ENCODE measurements at regions not wholly inside any gene's neighbourhood (a gene's known extent, or its start where the extent isn't known, plus 50 kb on each side); places are given as distances from the start of the nearest gene placed in this dataset.

DNA sequence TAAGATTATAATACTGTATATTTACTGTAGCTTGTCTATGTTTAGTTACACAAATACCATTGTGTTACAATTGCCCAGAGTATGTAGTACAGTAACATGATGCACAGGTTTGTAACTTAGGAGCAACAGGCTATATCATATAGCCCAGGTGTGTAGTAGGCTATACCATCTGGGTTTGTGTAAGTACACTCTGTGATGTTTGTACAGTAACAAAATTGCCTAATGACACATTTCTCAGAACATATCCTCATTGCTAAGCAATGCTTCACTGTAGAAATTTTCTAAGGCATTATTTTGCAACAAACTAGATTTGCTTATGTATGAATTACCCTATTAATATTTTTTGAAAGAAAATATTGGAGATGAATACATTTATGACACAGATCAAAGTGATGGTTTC is 1390.9 kb downstream of the C4orf33 start:
- no peak overlapping the region for H3K27ac Mint-ChIP-seq (ENCODE audit: unreplicated experiment)
- peaks cover 6% of the 10 kb centered on the region for H3K9me3 Mint-ChIP-seq (ENCODE audit: low read depth)
- peaks cover 12% of the 10 kb centered on the region for H3K4me1 Mint-ChIP-seq (ENCODE audit: low read depth)
- no peaks in the 10 kb centered on the region for H3K27me3 Mint-ChIP-seq (ENCODE audit: low read depth)
- no peak for DNase-seq (ENCODE audit: low spot score)
- no peaks in the 10 kb centered on the region for H3K36me3 Mint-ChIP-seq (ENCODE audit: low read depth)
- TF ChIP-seq, protein P1, sequence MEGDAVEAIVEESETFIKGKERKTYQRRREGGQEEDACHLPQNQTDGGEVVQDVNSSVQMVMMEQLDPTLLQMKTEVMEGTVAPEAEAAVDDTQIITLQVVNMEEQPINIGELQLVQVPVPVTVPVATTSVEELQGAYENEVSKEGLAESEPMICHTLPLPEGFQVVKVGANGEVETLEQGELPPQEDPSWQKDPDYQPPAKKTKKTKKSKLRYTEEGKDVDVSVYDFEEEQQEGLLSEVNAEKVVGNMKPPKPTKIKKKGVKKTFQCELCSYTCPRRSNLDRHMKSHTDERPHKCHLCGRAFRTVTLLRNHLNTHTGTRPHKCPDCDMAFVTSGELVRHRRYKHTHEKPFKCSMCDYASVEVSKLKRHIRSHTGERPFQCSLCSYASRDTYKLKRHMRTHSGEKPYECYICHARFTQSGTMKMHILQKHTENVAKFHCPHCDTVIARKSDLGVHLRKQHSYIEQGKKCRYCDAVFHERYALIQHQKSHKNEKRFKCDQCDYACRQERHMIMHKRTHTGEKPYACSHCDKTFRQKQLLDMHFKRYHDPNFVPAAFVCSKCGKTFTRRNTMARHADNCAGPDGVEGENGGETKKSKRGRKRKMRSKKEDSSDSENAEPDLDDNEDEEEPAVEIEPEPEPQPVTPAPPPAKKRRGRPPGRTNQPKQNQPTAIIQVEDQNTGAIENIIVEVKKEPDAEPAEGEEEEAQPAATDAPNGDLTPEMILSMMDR (IDR thresholded peaks at IDR 0.05) = no peak
- H3K4me3 Mint-ChIP-seq (ENCODE audit: unreplicated experiment) = no peak overlapping the region

DNA sequence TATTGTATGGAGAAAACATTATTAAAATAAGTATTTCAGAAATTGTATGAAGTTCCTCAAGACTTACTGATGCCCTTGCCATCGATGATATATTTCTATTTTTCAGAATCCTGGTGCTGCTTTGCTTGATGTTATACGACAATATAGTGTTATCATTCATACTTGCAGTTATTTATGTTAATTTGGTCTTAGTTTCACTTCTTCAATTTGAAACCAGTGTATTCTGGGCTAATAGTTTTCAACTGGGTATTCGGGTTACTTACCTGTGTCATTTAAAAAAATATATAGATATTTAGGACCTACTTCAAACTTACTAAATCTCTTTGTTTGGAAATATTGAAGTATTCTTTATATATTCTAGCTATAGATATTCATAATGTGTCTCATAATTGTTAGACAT is 1414.7 kb downstream of the C4orf33 start:
- Mint-ChIP-seq H3K9me3 (ENCODE audit: low read depth) (no peaks in the 10 kb centered on the region), H3K27ac (ENCODE audit: unreplicated experiment) (no peak overlapping the region), H3K4me3 (ENCODE audit: unreplicated experiment) (no peak overlapping the region), H3K27me3 (ENCODE audit: low read depth) (peaks cover 4% of the 10 kb centered on the region), H3K36me3 (ENCODE audit: low read depth) (no peaks in the 10 kb centered on the region), H3K4me1 (ENCODE audit: low read depth) (no peaks in the 10 kb centered on the region)
- TF ChIP-seq, protein P1 (IDR thresholded peaks at IDR 0.05) = no peak
- DNase-seq (ENCODE audit: low spot score) = no peak

DNA sequence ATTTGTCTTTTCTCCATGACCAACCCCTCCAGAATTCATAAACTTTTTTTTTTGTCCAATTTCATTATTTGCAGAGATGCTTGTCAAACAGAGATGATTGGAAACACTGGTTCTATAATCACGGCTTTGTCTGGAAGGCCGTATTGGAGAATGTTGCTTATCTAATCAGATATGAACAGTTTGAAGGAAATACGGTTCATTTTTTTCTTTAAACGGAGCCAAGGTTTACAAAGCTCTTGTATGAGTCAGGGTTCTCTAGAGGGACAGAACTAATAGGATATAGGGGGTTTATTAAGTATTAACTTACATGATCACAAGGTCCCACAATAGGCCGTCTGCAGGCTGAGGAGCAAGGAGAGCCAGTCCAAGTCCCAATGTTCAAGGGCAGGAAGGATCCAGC is 1415.8 kb downstream of the C4orf33 start:
- Mint-ChIP-seq H3K36me3 (ENCODE audit: low read depth) (no peaks in the 10 kb centered on the region), H3K27ac (ENCODE audit: unreplicated experiment) (no peak overlapping the region), H3K4me1 (ENCODE audit: low read depth) (no peaks in the 10 kb centered on the region), H3K27me3 (ENCODE audit: low read depth) (peaks cover 4% of the 10 kb centered on the region), H3K4me3 (ENCODE audit: unreplicated experiment) (no peak overlapping the region), H3K9me3 (ENCODE audit: low read depth) (peaks cover 3% of the 10 kb centered on the region)
- no peak for DNase-seq (ENCODE audit: low spot score)
- TF ChIP-seq, protein P1 (IDR thresholded peaks at IDR 0.05) = no peak

DNA sequence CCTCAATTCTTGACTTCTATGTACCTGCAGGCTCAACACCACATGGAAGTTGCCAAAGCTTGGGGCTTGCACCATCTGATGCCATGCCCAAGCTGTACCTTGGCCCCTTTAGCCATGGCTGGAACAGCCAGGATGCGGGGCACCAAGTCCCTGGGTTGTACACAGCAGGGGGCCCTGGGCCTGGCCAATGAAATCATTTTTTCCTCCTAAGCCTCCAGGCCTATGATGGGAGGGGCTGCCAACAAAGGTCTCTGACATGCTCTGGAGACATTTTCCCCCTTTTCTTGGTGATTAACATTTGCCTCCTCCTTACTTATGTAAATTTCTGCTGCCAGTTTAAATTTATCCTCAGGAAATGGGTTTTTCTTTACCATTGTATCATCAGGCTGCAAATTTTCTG is 1428.1 kb downstream of the C4orf33 start:
- TF ChIP-seq, protein P1 (IDR thresholded peaks at IDR 0.05) = no peak
- H3K4me1 Mint-ChIP-seq (ENCODE audit: low read depth) = no peaks in the 10 kb centered on the region
- no peaks in the 10 kb centered on the region for H3K36me3 Mint-ChIP-seq (ENCODE audit: low read depth)
- H3K9me3 Mint-ChIP-seq (ENCODE audit: low read depth) = peaks cover 15% of the 10 kb centered on the region
- no peaks in the 10 kb centered on the region for H3K27me3 Mint-ChIP-seq (ENCODE audit: low read depth)
- H3K4me3 Mint-ChIP-seq (ENCODE audit: unreplicated experiment) = no peak overlapping the region
- DNase-seq (ENCODE audit: low spot score) = no peak
- H3K27ac Mint-ChIP-seq (ENCODE audit: unreplicated experiment) = no peak overlapping the region

DNA sequence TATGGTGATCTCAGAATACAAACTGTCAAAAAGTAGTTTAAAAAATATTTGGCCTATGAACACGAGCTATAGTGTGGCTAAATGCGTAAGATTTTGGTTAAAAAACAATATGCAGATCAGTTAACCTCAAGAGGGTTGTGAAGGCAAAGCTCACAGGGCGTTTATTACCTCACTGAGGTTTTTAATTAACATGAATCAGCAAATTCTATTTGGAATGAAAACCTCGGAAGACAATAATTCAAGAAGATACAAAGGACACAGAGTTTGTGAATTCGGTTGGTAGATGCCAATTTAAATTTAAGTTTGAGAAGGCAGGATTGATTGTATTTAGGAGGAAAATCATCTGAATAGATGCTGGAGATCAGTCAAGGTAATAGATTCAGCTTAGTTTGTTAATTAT is 1434.6 kb downstream of the C4orf33 start:
- TF ChIP-seq, protein P1 (IDR thresholded peaks at IDR 0.05) = no peak

More for the DNA sequence above, 1434.6 kb downstream of the C4orf33 start:
- Mint-ChIP-seq H3K4me3 (ENCODE audit: unreplicated experiment) (no peak overlapping the region), H3K4me1 (ENCODE audit: low read depth) (no peaks in the 10 kb centered on the region), H3K27me3 (ENCODE audit: low read depth) (peaks cover 4% of the 10 kb centered on the region), H3K27ac (ENCODE audit: unreplicated experiment) (no peak overlapping the region), H3K36me3 (ENCODE audit: low read depth) (no peaks in the 10 kb centered on the region), H3K9me3 (ENCODE audit: low read depth) (no peaks in the 10 kb centered on the region)
- DNase-seq (ENCODE audit: low spot score) = no peak

All from chondrocyte (in vitro differentiated cells).